ENCODE measurements at regions not wholly inside any gene's neighbourhood (a gene's known extent, or its start where the extent isn't known, plus 50 kb on each side); places are given as distances from the start of the nearest gene placed in this dataset.

DNA sequence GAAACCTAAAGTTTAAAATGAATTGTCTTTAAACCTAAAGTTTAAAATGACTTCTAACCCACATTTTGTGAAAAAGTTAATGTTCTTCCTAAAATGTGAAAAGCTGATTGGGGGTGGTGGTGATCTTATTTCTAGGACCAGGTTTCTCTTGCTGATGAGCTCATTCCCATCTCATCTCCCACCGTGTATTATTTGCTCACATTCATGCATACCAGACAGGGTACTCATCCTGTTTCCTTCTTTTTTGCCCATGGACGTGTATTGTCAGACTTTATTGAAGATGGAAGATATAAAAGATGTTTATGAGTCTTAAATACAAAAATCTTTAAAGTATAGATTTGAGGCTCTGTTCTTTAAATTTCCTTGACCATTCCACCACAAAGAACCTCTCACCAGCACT is 70.1 kb upstream of the MPHOSPH6 start:
- TF ChIP-seq, protein P1, sequence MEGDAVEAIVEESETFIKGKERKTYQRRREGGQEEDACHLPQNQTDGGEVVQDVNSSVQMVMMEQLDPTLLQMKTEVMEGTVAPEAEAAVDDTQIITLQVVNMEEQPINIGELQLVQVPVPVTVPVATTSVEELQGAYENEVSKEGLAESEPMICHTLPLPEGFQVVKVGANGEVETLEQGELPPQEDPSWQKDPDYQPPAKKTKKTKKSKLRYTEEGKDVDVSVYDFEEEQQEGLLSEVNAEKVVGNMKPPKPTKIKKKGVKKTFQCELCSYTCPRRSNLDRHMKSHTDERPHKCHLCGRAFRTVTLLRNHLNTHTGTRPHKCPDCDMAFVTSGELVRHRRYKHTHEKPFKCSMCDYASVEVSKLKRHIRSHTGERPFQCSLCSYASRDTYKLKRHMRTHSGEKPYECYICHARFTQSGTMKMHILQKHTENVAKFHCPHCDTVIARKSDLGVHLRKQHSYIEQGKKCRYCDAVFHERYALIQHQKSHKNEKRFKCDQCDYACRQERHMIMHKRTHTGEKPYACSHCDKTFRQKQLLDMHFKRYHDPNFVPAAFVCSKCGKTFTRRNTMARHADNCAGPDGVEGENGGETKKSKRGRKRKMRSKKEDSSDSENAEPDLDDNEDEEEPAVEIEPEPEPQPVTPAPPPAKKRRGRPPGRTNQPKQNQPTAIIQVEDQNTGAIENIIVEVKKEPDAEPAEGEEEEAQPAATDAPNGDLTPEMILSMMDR (IDR thresholded peaks at IDR 0.05) = no peak
- no peak overlapping the region for H3K4me3 ChIP-seq
- ATAC-seq = no peak
- H3K9me3 ChIP-seq = no peaks in the 10 kb centered on the region
- H3K27ac ChIP-seq = no peak overlapping the region
- H3K27me3 ChIP-seq = no peaks in the 10 kb centered on the region
- no peak for DNase-seq
- no peaks in the 10 kb centered on the region for H3K36me3 ChIP-seq
- intact Hi-C loops (cut with DNase I) = no loop called here
- H3K4me1 ChIP-seq = no peaks in the 10 kb centered on the region

DNA sequence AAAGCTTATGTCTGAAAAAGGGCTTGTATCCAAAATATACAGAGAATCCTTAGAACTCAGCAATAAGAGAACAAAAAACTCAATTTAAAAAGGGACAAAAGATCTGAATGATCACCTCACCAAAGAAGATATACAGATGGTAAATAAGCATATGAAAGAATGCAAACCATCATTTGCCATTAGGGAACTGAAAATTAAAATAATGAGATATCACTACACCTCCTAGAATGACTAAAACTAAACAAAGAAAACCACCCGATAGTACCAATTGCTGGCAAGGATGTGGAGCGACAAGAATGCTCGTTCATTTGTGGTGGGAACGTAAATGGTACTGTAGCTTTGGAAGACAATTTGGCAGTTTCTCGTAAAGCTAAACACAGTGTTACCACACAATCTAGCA is 66.9 kb upstream of the MPHOSPH6 start:
- no peaks in the 10 kb centered on the region for H3K4me1 ChIP-seq
- no peak overlapping the region for H3K27ac ChIP-seq
- H3K9me3 ChIP-seq = no peaks in the 10 kb centered on the region
- ATAC-seq = no peak
- no peaks in the 10 kb centered on the region for H3K36me3 ChIP-seq
- intact Hi-C loops (cut with DNase I) = no loop called here
- H3K4me3 ChIP-seq = no peak overlapping the region
- no peaks in the 10 kb centered on the region for H3K27me3 ChIP-seq
- TF ChIP-seq, protein P1 (IDR thresholded peaks at IDR 0.05) = no peak
- no peak for DNase-seq

DNA sequence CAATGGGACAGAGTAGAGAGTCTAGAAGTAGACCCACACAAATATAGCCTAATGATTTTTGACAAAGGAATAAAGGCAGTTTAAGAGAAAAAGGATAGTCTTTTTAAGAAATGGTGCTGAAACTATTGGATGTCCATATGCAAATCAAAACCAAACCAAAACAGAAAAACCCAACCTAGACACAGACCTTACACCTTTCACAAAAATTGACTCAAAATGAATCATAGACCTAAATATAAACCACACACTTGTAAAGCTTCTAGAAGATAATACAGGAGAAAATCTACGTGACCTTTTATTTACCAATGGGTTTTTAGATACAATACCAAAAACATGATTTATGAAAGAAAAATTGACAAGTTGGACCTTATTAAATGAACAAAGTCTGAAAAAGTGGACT is 66.4 kb upstream of the MPHOSPH6 start:
- intact Hi-C loops (cut with DNase I) = no loop called here
- DNase-seq = no peak

DNA sequence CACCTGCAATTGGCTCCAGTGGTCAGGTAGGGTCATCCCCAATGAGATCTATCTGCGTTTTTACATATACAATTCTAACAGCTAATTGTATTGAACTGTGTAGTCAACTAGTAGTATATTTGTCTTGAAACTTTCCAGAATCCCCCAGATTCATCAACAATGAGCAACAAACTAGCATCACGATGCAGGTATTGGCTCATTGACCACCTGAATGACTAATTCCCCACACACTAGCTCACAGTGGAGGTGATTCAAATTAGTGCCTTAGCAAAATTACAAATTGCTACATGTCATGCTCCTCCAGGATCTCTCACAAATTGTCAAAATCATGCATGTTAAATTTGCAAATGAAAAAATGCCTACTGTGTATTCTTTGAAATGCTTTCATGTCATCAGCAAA is 62.8 kb upstream of the MPHOSPH6 start:
- Histone ChIP-seq H3K27ac (no peak overlapping the region), H3K9me3 (no peaks in the 10 kb centered on the region), H3K4me1 (no peaks in the 10 kb centered on the region), H3K4me3 (no peak overlapping the region), H3K36me3 (no peaks in the 10 kb centered on the region), H3K27me3 (no peaks in the 10 kb centered on the region)
- ATAC-seq = no peak
- TF ChIP-seq, protein P1 (IDR thresholded peaks at IDR 0.05) = no peak
- no peak for DNase-seq
- intact Hi-C loops (cut with DNase I) = loop anchor here (5.0 kb wide), 1 partner anchor 201 kb away; no protein-coding TSS in a partner anchor

More for the DNA sequence above, 66.4 kb upstream of the MPHOSPH6 start:
- Histone ChIP-seq H3K4me1 (no peaks in the 10 kb centered on the region), H3K9me3 (no peaks in the 10 kb centered on the region), H3K4me3 (no peak overlapping the region), H3K36me3 (no peaks in the 10 kb centered on the region), H3K27me3 (no peaks in the 10 kb centered on the region), H3K27ac (no peak overlapping the region)
- no peak for ATAC-seq
- TF ChIP-seq, protein P1 (IDR thresholded peaks at IDR 0.05) = no peak

DNA sequence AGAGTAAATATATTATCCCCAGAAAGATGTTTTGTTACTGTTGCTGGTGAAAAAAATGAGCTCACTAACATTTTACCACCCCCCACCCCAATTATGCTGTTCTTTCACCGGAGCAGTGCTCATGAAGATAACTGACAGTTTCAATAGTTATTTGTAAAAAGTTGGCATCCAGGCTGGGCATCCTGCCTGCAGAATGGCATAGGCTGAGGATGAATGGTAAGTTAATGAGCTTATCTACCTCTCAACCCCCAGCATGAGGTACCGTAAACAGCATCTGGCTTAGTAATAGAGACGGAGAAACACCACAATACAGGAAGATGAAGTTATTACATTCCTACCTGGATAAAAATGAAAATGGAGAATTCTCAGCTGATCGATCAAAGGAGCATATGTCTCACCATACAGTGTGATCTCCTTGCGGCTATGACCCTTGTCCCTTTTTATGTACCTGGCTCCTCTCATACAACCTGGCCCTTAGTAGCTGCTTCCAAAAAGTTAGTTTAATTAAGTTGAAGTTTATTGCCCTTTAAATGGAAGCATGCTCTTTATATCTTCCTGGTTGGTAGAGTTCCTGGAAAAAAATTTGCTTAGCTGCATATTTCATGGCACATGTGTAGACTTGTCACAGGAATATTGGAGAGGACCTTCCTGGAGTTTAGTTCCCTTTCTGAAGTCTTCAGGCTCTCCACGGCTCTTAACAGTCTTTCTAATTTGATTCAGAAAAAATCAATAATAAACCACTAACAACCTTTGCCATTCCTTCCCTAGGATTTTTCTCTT is 61.2 kb upstream of the MPHOSPH6 start:
- intact Hi-C loops (cut with DNase I) = loop anchor here (5.0 kb wide), 1 partner anchor 199 kb away; no protein-coding TSS in a partner anchor
- Histone ChIP-seq H3K9me3 (no peaks in the 10 kb centered on the region), H3K4me1 (no peaks in the 10 kb centered on the region), H3K36me3 (no peaks in the 10 kb centered on the region), H3K27ac (no peak overlapping the region), H3K27me3 (no peaks in the 10 kb centered on the region), H3K4me3 (no peak overlapping the region)
- ATAC-seq = no peak
- DNase-seq = no peak
- TF ChIP-seq, protein P1 (IDR thresholded peaks at IDR 0.05) = no peak
